ENCODE measurements at regions not wholly inside any gene's neighbourhood (a gene's known extent, or its start where the extent isn't known, plus 50 kb on each side); places are given as distances from the start of the nearest gene placed in this dataset.

DNA sequence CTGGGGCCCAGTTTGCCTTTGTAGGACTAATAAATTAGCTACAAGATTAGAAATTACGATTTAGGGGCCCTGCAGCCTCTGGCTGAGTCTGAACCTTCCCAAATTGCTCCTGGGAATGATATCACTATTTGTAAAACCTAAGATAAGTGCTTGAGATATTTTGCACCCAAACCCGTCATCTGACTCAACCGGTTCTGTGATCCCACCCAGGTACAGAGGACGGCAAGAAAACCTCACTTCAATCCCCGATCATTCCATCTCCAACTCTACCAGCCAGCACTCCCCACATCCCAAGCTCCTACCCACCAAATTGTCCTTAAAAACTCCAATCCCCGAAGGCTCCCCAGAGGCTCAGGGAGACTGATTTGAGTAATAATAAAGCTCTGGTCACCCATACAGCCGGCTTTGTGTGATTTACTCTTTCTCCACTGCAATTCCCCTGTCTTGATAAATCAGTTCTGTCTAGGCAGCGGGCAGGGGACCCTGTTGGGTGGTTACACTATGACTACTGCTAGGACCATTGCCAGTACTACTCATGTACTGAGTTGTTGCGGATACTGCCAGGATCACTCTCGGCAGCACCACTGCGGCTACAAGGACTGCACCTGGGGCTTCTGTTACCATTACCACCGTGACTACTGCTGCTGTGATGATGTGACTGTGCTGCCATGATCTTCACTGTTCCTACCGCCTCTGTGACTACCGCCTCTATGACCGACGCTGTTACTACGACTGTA is 73.1 kb downstream of the IRF8 start:
- no peak for DNase-seq (ENCODE audit: low read depth in 2 of 2)

DNA sequence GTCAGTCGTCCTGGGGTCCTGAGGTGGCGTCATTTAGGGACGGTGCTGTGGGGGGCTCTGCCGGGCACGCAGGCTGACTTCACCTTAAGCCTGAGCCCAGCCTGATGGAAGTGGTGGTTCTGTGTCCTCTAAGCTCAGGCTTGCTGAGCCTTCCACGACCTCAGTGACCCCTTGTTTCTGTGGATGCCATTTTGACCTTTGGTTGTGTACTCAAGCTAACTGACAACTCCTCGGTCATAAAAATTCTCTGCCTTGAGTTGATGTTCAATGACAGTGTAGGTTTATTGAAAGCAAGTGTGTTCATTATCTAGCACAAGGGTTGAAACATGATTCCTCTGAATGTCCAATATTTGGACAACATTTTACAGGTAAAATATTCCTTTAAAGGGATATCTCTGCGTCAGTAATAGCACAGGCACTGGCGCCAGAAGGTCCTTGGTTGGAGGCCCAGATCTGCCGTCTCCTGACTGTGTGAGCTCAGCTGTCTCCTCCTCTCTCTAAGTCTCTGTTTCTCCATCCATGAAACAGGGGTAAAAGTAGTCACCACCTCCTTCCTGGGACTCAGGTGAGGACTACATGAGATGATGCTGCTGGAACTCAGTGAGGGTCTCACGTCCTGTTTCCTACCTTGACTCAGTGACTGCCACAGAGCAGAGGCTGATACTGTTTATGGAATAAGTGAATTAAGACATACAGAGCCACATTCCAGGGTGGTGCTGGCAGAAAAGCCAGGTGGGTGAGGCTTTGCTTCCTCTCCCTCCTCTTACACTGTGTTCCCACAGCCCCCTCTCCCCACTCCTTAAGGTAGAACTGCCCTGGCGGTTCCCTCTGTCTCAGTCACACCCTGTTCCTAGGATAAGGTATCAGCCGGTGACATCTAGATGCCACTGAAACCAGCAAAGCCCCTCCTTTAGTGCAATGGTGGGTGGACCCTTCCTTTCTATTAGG is 75.7 kb downstream of the IRF8 start:
- DNase-seq (ENCODE audit: low read depth in 2 of 2) = no peak

- no peak for DNase-seq (ENCODE audit: low read depth in 2 of 2)
Measured at GRCh38 chr16:85975451-85975981, 76.6 kb downstream of the IRF8 start.

DNA sequence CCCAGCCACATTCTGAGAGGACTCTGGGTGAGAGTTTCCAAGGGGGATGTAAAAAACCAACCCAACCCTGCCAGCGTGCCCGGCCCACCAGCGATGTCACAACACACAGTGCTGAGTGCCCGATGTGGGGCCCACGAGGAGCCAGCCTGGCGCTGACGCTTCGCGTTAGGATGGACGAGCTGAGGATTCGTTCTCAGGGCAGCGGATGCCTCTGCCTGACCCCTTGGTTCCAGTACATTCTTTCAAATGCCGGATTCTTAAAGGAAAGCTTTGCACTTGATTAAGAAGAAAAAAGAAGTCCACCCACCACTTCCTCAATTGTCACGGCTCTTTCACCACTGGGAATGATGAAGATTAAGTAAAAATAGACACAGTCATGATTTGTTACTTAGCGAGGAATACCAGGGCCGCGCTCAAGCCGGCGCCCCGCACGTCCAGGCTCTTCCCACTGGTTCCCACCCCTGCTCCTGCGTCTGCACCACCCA is 79.4 kb downstream of the IRF8 start:
- no peak for DNase-seq (ENCODE audit: low read depth in 2 of 2)

- DNase-seq (ENCODE audit: low read depth in 2 of 2) = no peak
Measured at GRCh38 chr16:85978976-85979375, 80.0 kb downstream of the IRF8 start.

DNA sequence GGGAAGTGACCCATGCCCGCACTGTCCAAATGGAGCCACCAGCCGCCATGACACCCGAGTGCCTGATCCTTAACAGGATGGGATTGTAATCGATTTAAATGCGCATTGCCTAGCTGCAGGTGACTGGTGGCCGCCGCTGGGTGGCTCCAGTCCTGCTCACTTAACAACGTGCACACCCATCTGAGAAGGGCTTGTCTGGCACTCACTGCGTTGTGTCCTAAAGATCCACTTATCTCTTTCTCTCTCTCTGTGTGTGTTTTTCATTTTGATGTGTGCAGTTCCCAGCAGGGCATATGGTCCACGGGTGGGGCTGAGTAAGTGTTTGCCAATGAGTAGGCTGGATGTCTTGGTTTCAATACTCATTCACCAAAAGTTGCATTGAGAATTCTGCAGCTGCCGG is 80.6 kb downstream of the IRF8 start:
- no peak for DNase-seq (ENCODE audit: low read depth in 2 of 2)

DNA sequence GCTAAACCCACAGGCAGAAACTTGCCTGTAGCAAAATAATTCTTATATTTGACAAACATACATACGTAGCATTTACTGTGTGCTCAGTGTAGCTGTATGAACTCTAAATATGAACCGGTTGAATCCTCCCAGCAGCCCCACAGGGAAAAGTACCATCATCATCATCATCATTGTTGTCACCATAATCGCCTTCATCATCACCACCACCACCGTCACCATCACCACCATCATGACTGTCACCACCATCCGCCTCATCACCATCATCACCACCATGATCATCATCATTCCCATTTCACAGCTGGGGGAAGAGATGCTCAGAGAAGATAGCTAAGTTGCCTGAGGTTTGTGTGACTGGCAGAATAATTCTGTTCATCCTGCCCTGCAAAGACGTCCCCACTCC is 81.7 kb downstream of the IRF8 start:
- DNase-seq (ENCODE audit: low read depth in 2 of 2) = no peak

DNA sequence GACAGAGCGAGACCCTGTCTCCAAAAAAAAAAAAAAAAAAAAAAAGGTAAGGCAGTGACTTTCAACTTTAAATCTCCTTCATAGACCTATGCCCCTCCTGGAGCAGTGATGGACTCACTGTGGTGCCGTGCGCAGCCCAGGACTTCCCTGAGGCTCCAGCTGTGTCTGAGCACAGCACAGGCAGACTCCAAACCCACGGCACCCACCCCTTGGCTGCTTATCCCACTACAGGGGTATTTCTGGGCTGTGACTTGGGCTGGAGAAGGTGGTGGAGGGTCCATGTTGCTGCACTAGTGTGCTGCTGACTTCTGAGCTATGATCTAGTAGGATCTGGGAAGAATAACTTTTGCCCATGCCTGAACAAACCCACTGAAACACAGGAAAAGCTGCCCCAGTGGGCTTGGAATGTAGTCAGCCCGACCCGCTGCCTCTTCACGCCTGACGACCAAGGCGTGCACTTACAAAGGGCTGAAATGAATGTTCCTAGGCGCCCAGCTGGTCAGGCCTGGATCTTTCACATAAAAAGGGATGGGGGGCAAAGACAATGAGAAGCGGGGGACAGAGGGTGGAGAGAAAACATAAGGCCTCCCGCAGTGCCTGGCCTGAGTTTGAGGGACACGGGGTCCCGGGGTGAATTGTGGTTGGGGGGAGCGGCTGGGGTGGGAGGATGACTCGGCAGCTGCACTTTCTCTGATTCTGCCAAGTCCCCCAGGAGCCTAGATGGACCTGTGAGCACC is 83.0 kb downstream of the IRF8 start:
- DNase-seq (ENCODE audit: low read depth in 2 of 2) = no peak

DNA sequence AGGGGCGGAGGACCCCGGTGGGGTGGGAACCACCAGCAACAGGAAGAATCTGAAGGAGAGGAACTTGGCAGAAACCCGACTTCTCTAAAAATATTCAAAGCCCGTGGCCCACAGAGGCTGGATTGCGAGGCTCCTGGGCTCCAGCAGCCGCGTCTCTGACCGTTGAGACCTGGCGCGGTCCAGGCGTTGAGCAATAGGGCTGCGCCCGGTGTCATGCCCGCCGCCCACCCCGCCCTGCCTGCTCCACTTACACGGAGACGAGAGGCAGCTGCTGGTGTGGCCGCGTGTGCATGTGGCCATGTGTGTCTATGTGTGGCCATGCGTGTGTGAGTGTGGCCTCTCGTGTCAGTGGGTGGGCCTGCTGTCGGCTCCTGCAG is 83.6 kb downstream of the IRF8 start:
- DNase-seq (ENCODE audit: low read depth in 2 of 2) = no peak

DNA sequence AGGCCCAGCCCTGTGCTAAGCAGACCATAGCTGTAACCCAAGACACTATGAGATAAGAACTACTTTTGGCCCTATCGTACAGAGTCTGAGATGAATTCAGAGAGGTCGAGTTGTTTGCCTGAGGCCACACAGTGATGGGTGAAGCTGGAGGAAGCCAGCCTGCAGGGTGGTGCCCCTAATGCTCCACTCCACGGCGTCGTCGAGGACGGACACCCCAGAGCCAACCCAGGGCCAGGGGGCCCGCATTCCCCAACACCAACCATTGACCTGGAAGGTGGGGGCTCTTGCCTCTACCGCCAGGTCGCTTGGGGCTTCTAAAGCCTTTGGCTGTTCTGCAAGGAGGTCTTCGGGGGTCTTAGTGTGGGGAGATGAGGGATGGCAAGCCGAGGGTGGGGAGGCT is 84.1 kb downstream of the IRF8 start:
- no peak for DNase-seq (ENCODE audit: low read depth in 2 of 2)

- DNase-seq (ENCODE audit: low read depth in 2 of 2) = no peak
Measured at GRCh38 chr16:85983606-85984230, 84.8 kb downstream of the IRF8 start.

DNA sequence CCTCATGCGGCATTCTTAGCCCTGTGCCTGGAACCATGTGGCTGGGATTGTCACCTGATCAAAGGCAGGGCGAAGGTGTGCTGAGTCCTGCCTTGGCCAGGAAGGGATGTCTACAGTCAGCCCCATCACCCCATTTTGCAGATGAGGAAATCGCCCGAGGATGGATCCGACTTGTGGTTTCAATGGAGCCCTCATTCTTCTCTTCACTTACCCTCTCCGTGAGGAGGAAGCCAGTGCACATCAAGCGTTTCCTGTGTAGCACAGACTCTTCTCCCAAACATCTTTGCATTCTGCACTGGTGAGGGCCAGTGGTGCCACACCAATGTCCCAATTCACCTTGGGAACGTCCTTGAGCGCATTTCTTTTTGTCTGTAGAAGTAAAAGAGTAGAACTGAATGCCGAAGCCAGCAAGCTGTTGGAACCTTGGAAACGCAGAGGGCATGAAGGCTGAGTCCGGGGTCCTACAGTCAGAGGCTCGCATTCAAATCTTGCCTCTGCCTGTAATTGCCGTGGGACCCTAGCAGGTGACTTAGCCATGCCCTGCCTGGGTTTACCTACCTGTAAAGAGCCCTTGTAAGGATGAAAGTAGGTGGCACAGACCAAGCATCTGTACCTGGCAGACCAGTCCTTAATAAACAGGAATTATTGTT is 85.4 kb downstream of the IRF8 start:
- DNase-seq (ENCODE audit: low read depth in 2 of 2) = no peak

- DNase-seq (ENCODE audit: low read depth in 2 of 2) = no peak
Measured at GRCh38 chr16:85984947-85985451, 86.0 kb downstream of the IRF8 start.

DNA sequence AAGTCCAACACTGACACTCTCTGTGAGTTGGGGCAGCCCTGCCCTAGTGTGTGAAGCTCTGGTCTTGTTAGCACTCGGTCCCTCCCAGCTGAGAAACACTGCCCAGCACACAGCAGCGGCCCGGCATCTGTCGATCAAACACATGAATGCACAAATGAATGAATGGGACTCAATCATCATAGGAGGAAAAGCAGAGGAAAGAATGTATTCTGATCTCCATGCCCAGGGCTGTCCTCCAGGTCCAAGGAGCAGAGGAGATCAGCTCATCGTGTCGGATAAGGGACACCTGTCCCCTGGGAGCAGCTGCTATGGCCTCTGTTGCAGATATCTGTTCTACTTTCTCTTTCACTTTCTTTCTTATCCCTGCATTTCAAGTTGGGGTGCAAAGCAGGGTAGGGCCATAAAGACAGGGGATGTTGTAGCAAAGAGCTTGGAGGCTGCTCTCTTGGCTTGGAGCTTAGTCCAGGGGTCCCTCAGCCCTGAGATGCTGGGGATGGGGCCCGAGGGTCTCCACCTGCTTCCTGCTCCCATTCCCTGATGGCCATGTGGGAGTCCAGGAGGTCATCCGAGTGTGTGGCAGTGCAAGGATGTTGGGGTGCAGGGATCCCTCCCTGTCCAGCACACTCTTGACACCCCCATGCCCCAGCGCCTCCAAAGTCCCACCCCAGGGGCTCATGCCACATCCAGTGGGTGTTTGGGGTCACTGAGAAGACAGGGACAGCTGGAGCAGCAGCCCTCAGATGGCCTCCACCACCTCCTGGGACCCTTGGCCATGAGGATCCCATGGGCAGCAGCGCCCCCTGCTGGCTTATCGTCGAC is 88.2 kb downstream of the IRF8 start:
- no peak for DNase-seq (ENCODE audit: low read depth in 2 of 2)

- no peak for DNase-seq (ENCODE audit: low read depth in 2 of 2)
Measured at GRCh38 chr16:85987750-85988078, 88.8 kb downstream of the IRF8 start.

DNA sequence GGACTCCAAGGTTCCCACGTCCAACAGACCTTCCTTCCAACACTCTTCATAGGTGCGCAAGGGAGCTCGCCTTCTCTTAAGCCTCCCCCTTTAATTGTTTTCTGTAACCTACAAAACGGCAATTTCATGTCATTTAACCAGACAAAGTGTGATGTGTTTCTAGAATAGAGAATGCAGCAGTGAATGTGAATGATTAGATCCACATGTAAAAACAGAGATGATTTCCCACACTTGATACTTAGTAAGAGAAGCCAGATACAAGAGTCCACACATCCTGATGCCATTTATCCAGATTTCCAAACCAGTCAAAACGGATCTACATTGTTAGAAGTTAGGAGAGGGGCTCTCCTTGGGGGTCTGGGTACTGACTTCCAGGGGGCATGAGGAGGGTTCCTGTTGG is 89.3 kb downstream of the IRF8 start:
- DNase-seq (ENCODE audit: low read depth in 2 of 2) = no peak

- DNase-seq (ENCODE audit: low read depth in 2 of 2) = no peak
Measured at GRCh38 chr16:85988723-85989313, 89.9 kb downstream of the IRF8 start.

DNA sequence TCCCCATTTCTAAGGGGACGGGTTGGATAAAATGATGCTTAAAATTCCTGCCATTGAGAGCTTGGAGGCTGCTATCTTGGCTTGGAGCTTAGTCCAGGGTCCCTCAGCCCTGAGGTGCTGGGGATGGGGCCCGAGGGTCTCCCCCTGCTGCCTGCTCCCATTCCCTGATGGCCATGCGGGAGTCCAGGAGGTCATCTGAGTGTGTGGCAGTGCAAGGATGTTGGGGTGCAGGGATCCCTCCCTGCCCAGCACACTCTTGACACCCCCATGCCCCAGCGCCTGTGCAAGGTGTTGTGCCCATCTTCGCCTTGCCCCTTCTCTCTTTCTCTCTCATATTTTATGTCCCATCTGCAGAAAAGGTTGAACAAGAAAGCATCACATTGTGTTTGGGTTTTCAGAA is 90.4 kb downstream of the IRF8 start:
- no peak for DNase-seq (ENCODE audit: low read depth in 2 of 2)

- no peak for DNase-seq (ENCODE audit: low read depth in 2 of 2)
Measured at GRCh38 chr16:85989863-85990643, 91.1 kb downstream of the IRF8 start.

Data from stimulated activated CD4-positive, alpha-beta T cell treated with anti-CD3 and anti-CD28 coated beads, Interleukin-15, amount 100 ng/mL, for 48 hours (primary cell).